ENCODE measurements at regions not wholly inside any gene's neighbourhood (a gene's known extent, or its start where the extent isn't known, plus 50 kb on each side); places are given as distances from the start of the nearest gene placed in this dataset.

DNA sequence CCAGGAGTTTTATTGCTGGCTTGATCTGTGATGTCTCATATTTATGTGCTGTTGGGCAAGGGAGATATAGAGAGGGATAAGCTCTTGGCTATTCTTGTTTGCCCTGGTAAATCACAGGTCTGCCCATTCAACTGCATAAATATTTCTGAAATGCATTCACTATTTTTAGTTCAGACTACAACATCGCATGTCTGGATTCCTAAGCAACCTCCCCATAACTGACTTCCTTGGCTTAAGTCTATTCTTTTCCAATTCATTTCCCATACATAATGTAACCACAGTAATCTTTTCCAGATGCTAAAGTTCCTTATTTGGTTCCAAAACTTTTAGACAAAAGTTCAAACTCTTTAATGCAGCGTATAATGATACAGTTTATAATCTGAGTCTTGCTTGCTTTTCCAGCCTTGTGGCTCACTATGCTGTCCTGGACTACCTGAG, 321.4 kb upstream of the ACTBL2 start:
- intact Hi-C loops (cut with micrococcal nuclease): no loop called here
- H3K36me3 ChIP-seq (ENCODE audit: low read depth, low read length): no peaks in the 10 kb centered on the region
- POLR2A ChIA-PET (ENCODE audit: unreplicated experiment): no interaction called here
- DNase-seq (no peak), ATAC-seq (no peak)
- no peaks in the 10 kb centered on the region for H3F3A ChIP-seq (ENCODE audit: low read length, unreplicated experiment)
- no peaks in the 10 kb centered on the region for H3K4me1 ChIP-seq (ENCODE audit: insufficient read depth, low read length)
- H3K9me2 ChIP-seq (replicated peaks; ENCODE audit: low read length): no peaks in the 10 kb centered on the region
- H3K27ac ChIP-seq (ENCODE audit: low read length): no peak overlapping the region
- H3K4me3 ChIP-seq (ENCODE audit: low read length): no peak overlapping the region
- H2AFZ ChIP-seq (ENCODE audit: low read length): no peak overlapping the region
- H3K9ac ChIP-seq (ENCODE audit: low read length): no peak overlapping the region
- TF ChIP-seq EZH2 (IDR thresholded peaks at IDR 0.05; ENCODE audit: low read length, unreplicated experiment): no peak
- TF ChIP-seq, protein P1, sequence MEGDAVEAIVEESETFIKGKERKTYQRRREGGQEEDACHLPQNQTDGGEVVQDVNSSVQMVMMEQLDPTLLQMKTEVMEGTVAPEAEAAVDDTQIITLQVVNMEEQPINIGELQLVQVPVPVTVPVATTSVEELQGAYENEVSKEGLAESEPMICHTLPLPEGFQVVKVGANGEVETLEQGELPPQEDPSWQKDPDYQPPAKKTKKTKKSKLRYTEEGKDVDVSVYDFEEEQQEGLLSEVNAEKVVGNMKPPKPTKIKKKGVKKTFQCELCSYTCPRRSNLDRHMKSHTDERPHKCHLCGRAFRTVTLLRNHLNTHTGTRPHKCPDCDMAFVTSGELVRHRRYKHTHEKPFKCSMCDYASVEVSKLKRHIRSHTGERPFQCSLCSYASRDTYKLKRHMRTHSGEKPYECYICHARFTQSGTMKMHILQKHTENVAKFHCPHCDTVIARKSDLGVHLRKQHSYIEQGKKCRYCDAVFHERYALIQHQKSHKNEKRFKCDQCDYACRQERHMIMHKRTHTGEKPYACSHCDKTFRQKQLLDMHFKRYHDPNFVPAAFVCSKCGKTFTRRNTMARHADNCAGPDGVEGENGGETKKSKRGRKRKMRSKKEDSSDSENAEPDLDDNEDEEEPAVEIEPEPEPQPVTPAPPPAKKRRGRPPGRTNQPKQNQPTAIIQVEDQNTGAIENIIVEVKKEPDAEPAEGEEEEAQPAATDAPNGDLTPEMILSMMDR (conservative IDR thresholded peaks at IDR 0.05; ENCODE audit: low read depth, low read length): no peak
- TF ChIP-seq EZH2phosphoT487 (IDR thresholded peaks at IDR 0.05; ENCODE audit: borderline replicate concordance, low read length): no peak
- no peaks in the 10 kb centered on the region for H3K27me3 ChIP-seq (ENCODE audit: low read length)
- H3K9me3 ChIP-seq (ENCODE audit: low read length): no peaks in the 10 kb centered on the region
- BruUV-seq (replicated peaks): no TSS peak
- CTCF ChIA-PET: no interaction called here
- no peaks in the 10 kb centered on the region for H3K79me2 ChIP-seq (ENCODE audit: low read length)
- no peak overlapping the region for H3K4me2 ChIP-seq (ENCODE audit: low read length)
- H4K20me1 ChIP-seq (ENCODE audit: low read length): no peaks in the 10 kb centered on the region

- CTCF ChIA-PET: interaction anchor here (0.6 kb wide), 1 partner anchor 314 kb away, joined by 3 read pairs; no protein-coding TSS in a partner anchor
- Histone ChIP-seq H3K36me3 (ENCODE audit: low read depth, low read length) (no peaks in the 10 kb centered on the region), H3K9me3 (ENCODE audit: low read length) (no peaks in the 10 kb centered on the region), H3F3A (ENCODE audit: low read length, unreplicated experiment) (no peaks in the 10 kb centered on the region), H3K27ac (ENCODE audit: low read length) (no peak overlapping the region), H3K27me3 (ENCODE audit: low read length) (no peaks in the 10 kb centered on the region), H3K4me3 (ENCODE audit: low read length) (no peak overlapping the region), H2AFZ (ENCODE audit: low read length) (no peak overlapping the region), H3K4me2 (ENCODE audit: low read length) (no peak overlapping the region), H3K9me2 (replicated peaks; ENCODE audit: low read length) (no peaks in the 10 kb centered on the region), H3K79me2 (ENCODE audit: low read length) (no peaks in the 10 kb centered on the region), H3K9ac (ENCODE audit: low read length) (no peak overlapping the region), H4K20me1 (ENCODE audit: low read length) (no peaks in the 10 kb centered on the region), H3K4me1 (ENCODE audit: insufficient read depth, low read length) (no peaks in the 10 kb centered on the region)
- POLR2A ChIA-PET (ENCODE audit: unreplicated experiment): no interaction called here
- DNase-seq (no peak), ATAC-seq (no peak)
- intact Hi-C loops (cut with micrococcal nuclease): no loop called here
- TF ChIP-seq EZH2phosphoT487 (IDR thresholded peaks at IDR 0.05; ENCODE audit: borderline replicate concordance, low read length): no peak
- TF ChIP-seq, protein P1 (conservative IDR thresholded peaks at IDR 0.05; ENCODE audit: low read depth, low read length): no peak
- TF ChIP-seq EZH2 (IDR thresholded peaks at IDR 0.05; ENCODE audit: low read length, unreplicated experiment): no peak
- BruUV-seq (replicated peaks): no TSS peak
Observed at GRCh38 chr5:57802131-57802530, 319.5 kb upstream of the ACTBL2 start.

DNA sequence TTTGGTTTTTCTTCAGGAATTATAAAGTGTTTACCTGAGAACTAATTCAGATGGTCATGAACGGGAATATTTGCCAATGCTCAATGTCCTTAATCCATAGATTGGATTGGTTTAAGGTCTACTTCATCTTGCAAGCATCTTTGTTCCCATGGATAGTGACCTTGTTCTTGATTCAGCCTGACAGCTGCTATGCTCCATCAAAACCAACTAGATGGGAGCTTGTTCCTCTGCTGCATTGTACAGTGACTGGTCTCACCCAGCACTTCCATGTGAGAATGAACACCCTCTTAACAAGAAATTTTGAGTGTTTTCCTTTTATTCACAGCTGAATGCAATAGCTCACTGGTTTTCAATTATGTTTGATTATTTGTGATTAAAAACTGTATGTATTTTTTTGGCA, 312.6 kb upstream of the ACTBL2 start:
- no peaks in the 10 kb centered on the region for H3K4me1 ChIP-seq (ENCODE audit: insufficient read depth, low read length)
- ATAC-seq (no peak), DNase-seq (no peak)
- no peak overlapping the region for H3K9ac ChIP-seq (ENCODE audit: low read length)
- ChIA-PET CTCF (no interaction called here), POLR2A (ENCODE audit: unreplicated experiment) (no interaction called here)
- H3K4me2 ChIP-seq (ENCODE audit: low read length): no peak overlapping the region
- TF ChIP-seq, protein P1 (conservative IDR thresholded peaks at IDR 0.05; ENCODE audit: low read depth, low read length): no peak
- TF ChIP-seq EZH2phosphoT487 (IDR thresholded peaks at IDR 0.05; ENCODE audit: borderline replicate concordance, low read length) (no peak), EZH2 (IDR thresholded peaks at IDR 0.05; ENCODE audit: low read length, unreplicated experiment) (no peak)
- H4K20me1 ChIP-seq (ENCODE audit: low read length): no peaks in the 10 kb centered on the region
- H3K4me3 ChIP-seq (ENCODE audit: low read length): no peak overlapping the region
- H3K36me3 ChIP-seq (ENCODE audit: low read depth, low read length): no peaks in the 10 kb centered on the region
- no TSS peak for BruUV-seq (replicated peaks)
- no peaks in the 10 kb centered on the region for H3K79me2 ChIP-seq (ENCODE audit: low read length)
- no peaks in the 10 kb centered on the region for H3K27me3 ChIP-seq (ENCODE audit: low read length)
- H3F3A ChIP-seq (ENCODE audit: low read length, unreplicated experiment): no peaks in the 10 kb centered on the region
- no peaks in the 10 kb centered on the region for H3K9me3 ChIP-seq (ENCODE audit: low read length)
- no peak overlapping the region for H2AFZ ChIP-seq (ENCODE audit: low read length)
- intact Hi-C loops (cut with micrococcal nuclease): no loop called here
- no peak overlapping the region for H3K27ac ChIP-seq (ENCODE audit: low read length)
- H3K9me2 ChIP-seq (replicated peaks; ENCODE audit: low read length): no peaks in the 10 kb centered on the region

All from PC-3 (cell line).